Muscle layer of colon (tissue), 2 donors: ENCODE measurements at regions not wholly inside any gene's neighbourhood (a gene's known extent, or its start where the extent isn't known, plus 50 kb on each side); places are given as distances from the start of the nearest gene placed in this dataset.

Experiments
- H3K27ac ChIP-seq: one replicate; pipeline ENCODE4 v1.7.0; 2013; ENCODE audit warnings: low read depth, mild to moderate bottlenecking, low read length, moderate library complexity
- H3K27me3 ChIP-seq, 2 donors: one replicate each; pipeline ENCODE4 v1.7.0; 2013; ENCODE audit warnings: low read length in 2 of 2, mild to moderate bottlenecking in 2 of 2; ENCODE audit not compliant: insufficient read depth in 2 of 2, control insufficient read depth in 1 of 2
- H3K36me3 ChIP-seq: one replicate; pipeline ENCODE4 v1.7.0; 2013; ENCODE audit warnings: mild to moderate bottlenecking, low read length; ENCODE audit not compliant: insufficient read depth
- H3K4me1 ChIP-seq: one replicate; pipeline ENCODE4 v1.7.0; 2013; ENCODE audit warnings: mild to moderate bottlenecking, low read length; ENCODE audit not compliant: insufficient read depth
- H3K4me3 ChIP-seq, 2 donors: one replicate each; pipeline ENCODE4 v1.7.0; 2013; ENCODE audit warnings: low read length in 2 of 2, low read depth in 1 of 2, mild to moderate bottlenecking in 1 of 2, moderate library complexity in 1 of 2
- H3K9ac ChIP-seq: one replicate; pipeline ENCODE4 v1.7.0; 2013; ENCODE audit warnings: low read length
- H3K9me3 ChIP-seq: one replicate; pipeline ENCODE4 v1.7.0; 2013; ENCODE audit warnings: mild to moderate bottlenecking, low read length
- donor health status: abdominal sarcoma.
- donor health status: Adenocarcinoma of cecum.

DNA sequence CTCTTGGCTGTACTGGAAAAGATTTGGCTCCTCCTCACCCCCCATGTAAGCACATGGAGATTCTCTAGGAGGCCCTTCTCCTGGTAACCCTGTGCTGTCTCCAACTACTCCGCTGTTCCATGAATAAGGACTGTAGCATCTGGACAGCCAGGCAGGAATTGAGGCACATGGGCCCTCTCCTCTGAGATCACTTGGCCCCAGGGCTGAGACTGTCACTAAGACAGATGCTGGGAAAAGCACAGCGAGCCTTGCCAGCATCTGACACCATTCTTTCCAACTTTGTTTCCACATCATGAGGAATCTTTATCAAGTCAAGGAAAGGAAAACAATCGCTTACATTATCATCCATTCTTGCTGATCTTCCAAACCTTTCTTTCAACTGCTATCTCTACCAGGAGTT is 222.6 kb upstream of the INTU start:
- Histone ChIP-seq H3K27ac (no peak overlapping the region), H3K9me3 (no peaks in the 10 kb centered on the region), H3K9ac (no peak overlapping the region), H3K36me3 (no peaks in the 10 kb centered on the region), H3K4me1 (peaks cover 14% of the 10 kb centered on the region), H3K27me3 (no peaks in the 10 kb centered on the region), H3K4me3 (no peak overlapping the region)

DNA sequence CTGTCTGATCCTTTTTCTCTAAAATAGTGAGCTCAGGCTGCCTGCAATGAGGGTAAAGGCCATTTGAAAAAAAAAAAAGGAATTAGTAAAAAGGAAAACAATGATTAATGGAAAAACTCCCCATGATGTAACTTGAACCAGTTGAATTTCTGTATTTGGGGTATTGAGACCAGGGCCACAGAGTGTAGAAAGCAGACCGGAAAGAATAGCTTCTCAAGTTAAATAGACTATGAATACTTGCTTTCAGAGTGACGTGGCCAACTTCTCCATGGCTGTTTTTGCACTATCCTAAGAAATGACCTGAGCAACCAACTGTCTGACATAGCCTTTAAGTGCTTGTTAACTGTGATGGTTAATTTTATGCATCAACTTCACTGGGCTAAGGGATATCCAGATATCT is 222.1 kb upstream of the INTU start:
- Histone ChIP-seq H3K27ac (no peak overlapping the region), H3K27me3 (no peaks in the 10 kb centered on the region), H3K9me3 (no peaks in the 10 kb centered on the region), H3K9ac (no peak overlapping the region), H3K36me3 (no peaks in the 10 kb centered on the region), H3K4me3 (no peak overlapping the region), H3K4me1 (peaks cover 14% of the 10 kb centered on the region)

DNA sequence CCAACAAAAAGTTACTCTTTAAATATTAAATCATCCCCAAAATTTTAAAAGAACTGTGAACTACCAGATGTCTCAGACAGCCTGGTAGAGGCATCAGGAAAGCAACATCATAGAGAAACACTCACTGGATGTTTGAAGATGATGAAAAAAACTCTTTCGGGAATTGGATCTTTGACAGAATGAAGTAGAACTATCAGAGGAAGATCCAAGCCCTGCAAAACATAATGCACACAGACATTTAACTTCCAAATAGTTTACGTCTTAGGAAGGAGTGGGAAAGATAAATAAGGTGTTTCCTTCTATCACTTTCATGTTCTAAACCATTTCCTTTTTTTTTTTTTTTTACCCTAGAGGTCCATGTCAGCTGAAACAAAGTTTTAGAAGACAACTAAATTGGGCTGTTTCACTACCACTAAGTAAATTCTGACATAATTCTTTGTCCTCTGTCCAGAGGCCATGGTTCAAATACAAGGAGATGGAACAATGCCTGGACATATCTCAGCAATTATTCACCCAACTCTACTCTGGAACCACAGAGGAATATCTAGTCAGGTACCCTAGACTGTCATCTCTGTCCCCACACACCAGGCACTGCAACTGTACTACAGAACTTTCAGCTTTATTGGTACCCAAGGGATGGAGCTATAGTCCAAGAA is 217.7 kb upstream of the INTU start:
- H3K4me1 ChIP-seq = peaks cover 23% of the 10 kb centered on the region
- H3K27me3 ChIP-seq = no peaks in the 10 kb centered on the region
- no peak overlapping the region for H3K9ac ChIP-seq
- H3K36me3 ChIP-seq = no peaks in the 10 kb centered on the region
- H3K9me3 ChIP-seq = no peaks in the 10 kb centered on the region
- H3K4me3 ChIP-seq = no peak overlapping the region
- no peak overlapping the region for H3K27ac ChIP-seq

DNA sequence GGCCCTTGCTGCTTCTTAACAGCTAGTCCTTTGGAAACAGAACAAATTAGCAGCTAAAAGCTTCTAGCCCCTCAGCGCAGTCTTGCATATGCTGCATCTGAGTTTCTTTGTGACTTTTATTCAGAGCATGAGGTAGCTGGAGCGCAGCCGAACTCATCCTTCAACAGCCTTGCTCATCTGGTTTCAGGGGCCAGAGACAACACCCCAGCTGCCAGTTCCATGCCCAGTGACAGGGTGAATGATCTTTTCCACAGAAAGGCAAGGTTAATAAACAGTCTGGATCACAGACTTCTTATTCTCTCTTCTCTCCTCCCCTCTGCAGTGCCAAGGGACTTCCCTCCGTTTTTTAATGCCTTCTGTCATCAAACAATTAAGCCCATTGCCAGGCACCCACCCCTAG is 216.6 kb upstream of the INTU start:
- H3K4me3 ChIP-seq = no peak overlapping the region
- no peaks in the 10 kb centered on the region for H3K9me3 ChIP-seq
- H3K27ac ChIP-seq = no peak overlapping the region
- H3K27me3 ChIP-seq = no peaks in the 10 kb centered on the region
- no peaks in the 10 kb centered on the region for H3K36me3 ChIP-seq
- H3K4me1 ChIP-seq = peaks cover 23% of the 10 kb centered on the region
- no peak overlapping the region for H3K9ac ChIP-seq

DNA sequence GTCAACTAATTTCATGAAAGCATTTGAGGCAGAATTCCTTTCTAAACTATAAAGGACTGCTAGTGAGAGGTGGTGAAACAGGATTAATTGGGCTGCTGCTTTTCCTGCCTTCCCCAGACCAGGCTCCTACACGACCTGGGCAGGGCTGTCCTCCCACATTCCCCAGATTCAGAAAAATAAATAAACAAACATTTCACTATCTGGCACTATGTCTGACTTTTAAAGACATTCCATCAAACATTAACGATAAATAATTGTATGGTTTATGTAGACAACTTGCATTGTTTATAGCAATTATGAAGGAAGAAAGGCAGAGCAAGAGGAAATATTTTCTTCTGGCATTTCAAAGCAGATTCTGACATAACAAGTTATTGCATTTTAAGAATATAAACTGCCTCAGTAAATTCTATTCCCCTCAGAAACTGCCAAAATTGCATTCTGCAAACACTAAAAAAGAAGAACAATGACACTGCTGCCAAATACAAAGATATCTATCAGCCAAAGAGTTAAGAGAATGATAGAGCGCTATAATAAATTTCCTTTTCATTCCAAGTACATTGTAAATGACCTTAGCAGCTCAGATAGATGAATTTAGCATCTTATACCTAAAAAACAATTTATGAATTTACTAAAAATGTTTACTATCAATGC is 214.7 kb upstream of the INTU start:
- Histone ChIP-seq H3K9ac (no peak overlapping the region), H3K36me3 (no peaks in the 10 kb centered on the region), H3K4me3 (no peak overlapping the region), H3K27me3 (no peaks in the 10 kb centered on the region), H3K9me3 (no peaks in the 10 kb centered on the region), H3K27ac (no peak overlapping the region), H3K4me1 (peaks cover 18% of the 10 kb centered on the region)

DNA sequence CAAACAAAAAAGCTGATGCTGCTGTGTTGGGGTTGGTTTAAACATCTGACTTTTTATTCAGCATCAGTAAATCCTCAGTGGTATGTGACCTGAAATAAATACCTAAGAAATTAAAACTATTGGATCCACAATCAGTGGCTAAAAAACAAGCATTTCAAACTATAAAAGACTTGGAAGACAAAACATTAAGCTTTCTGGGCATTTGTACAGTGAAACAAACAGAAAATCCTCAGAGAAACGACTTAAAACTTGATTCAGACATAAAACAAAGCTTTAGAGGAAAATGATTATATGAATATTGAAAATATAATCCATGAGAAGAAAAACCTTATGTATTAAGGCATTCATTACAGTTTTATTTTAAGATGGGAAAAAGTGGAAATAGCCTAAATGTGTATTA is 213.3 kb upstream of the INTU start:
- no peak overlapping the region for H3K9ac ChIP-seq
- H3K9me3 ChIP-seq = no peaks in the 10 kb centered on the region
- no peaks in the 10 kb centered on the region for H3K27me3 ChIP-seq
- no peak overlapping the region for H3K27ac ChIP-seq
- H3K4me1 ChIP-seq = peaks cover 14% of the 10 kb centered on the region
- no peaks in the 10 kb centered on the region for H3K36me3 ChIP-seq
- no peak overlapping the region for H3K4me3 ChIP-seq

DNA sequence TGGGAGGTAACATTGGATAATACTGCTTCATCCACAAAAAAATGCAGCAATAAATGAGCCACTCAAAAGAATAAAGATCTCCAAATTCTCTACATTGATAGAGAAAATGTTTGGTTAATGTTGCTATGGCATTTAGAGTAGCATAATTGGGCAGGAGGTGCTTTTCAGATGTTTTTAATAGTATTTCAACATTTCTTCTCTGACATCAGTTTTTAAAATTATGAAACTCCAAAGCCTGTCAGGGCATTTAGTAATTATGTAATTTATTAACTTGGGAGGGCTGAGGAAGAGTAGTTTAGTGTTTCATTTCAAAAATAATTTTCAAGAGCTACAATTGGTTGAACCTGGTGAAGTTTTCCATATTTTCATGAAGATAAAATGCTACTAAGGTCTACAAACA is 211.3 kb upstream of the INTU start:
- H3K4me3 ChIP-seq = no peak overlapping the region
- H3K9me3 ChIP-seq = no peaks in the 10 kb centered on the region
- no peak overlapping the region for H3K9ac ChIP-seq
- peaks cover 12% of the 10 kb centered on the region for H3K4me1 ChIP-seq
- no peaks in the 10 kb centered on the region for H3K36me3 ChIP-seq
- no peaks in the 10 kb centered on the region for H3K27me3 ChIP-seq
- H3K27ac ChIP-seq = no peak overlapping the region

DNA sequence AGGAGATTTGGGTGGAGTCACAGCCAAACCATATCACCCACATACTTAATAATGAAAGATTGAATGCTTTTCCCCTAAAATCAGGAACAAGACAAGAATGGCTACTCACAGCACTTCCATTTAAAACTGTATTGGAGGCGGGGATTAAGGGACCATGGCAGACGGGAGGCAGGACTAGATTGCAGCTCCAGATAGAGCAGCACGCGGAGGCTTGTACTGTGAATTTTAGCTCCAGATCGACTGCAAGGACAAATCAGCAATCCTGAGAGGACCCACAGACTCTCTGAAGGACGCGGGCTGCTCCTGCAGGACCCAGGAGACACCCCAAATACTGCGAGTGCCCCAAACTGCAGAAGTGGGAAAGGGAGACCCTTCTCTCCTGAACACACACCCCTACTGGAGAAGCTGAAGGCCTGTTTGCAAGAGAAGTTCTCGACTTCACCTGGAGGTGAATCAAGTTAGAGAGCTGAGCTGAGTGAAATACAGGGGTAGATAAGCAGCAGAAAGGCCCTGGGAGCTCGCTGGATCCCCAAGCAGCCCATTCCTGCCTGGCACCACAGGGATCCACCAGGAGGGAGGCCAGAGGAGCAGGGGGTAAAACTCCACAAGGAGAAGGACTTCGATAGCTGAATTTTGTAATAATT is 207.4 kb upstream of the INTU start:
- Histone ChIP-seq H3K9me3 (no peaks in the 10 kb centered on the region), H3K27me3 (no peaks in the 10 kb centered on the region), H3K4me3 (no peak overlapping the region), H3K36me3 (no peaks in the 10 kb centered on the region), H3K27ac (no peak overlapping the region), H3K9ac (no peak overlapping the region), H3K4me1 (peaks cover 4% of the 10 kb centered on the region)

DNA sequence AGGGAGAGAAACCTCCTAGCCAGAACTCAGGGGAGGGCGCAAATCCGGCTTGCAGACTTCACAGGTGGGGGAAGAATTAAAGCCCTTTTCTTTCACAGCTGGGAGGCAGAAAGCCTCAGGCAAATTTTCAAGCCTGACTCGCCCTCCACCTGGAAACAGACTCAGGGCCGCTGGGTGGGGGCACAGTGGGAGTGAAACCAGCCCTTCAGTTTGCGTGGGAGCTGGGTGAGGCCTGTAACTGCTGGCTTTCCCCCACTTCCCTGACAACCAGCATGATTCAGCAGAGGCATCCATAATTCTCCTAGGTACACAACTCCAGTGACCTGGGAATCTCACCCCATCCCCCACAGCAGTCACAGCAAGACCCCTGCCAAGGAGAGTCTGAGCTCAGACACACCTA is 206.9 kb upstream of the INTU start:
- Histone ChIP-seq H3K4me1 (peaks cover 4% of the 10 kb centered on the region), H3K9ac (no peak overlapping the region), H3K27me3 (no peaks in the 10 kb centered on the region), H3K9me3 (no peaks in the 10 kb centered on the region), H3K4me3 (no peak overlapping the region), H3K36me3 (no peaks in the 10 kb centered on the region), H3K27ac (no peak overlapping the region)

DNA sequence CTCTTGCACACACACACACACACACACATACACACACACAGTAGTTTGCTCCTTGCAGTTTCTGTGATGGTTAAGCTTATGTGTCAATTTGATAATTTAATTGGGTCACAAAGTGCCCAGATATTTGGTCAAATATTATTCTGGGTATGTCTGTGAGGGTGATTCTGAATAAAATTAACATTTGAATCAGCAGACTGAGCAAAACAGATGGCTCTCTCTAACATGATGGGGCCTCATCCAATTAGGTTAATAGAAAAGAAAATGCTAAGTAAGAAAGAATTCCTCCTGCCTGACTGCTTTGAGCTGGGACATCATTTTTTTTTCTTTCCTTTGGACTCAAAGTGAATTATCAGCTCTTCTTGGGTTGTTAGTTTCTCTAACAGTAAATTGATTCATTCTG is 191.2 kb upstream of the INTU start:
- no peaks in the 10 kb centered on the region for H3K36me3 ChIP-seq
- peaks cover 5% of the 10 kb centered on the region for H3K4me1 ChIP-seq
- H3K4me3 ChIP-seq = no peak overlapping the region
- no peaks in the 10 kb centered on the region for H3K9me3 ChIP-seq
- H3K9ac ChIP-seq = no peak overlapping the region
- no peak overlapping the region for H3K27ac ChIP-seq
- H3K27me3 ChIP-seq = no peaks in the 10 kb centered on the region

DNA sequence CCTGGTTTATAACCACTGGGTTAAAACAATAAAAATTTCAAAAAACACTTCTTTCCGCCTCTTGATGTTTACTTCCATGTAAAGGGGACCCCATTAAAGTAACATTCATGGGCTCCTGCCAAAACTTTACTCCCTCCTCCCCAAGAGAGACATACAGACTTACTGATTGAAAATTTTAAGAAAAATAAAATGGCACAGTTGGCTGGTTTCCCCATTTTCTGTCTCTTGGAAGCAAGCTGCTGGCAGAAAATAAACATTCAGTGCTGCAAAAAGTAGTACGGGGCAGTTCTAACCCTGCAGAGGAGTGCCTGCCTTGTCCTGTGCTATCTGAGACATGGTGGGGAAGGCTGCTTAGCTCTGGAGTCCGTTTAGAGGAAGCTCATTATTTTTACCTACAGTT is 187.3 kb upstream of the INTU start:
- Histone ChIP-seq H3K27me3 (no peaks in the 10 kb centered on the region), H3K9ac (no peak overlapping the region), H3K36me3 (no peaks in the 10 kb centered on the region), H3K27ac (no peak overlapping the region), H3K9me3 (no peaks in the 10 kb centered on the region), H3K4me3 (no peak overlapping the region), H3K4me1 (peaks cover 8% of the 10 kb centered on the region)

DNA sequence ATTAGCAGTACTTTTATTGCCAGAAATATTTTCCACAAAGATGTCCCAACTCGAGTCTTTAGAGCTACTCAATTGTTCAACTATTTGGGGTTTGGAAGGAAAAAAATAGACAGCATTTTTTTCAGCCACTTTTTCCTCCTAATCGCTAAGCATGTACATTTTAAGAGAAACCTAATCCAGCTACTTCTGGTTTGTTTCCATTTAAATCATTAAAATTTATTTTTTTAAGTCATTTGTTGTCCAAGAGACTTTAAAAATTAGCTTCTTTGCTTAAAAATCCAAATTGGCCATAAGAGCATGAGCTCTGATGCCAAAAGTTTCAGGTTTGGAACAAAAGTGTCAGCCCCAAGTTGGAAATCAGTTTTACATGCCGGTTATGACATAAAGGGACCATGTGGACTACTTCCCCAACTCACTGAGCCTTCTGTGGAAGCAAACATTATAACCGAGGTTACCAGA is 186.3 kb upstream of the INTU start:
- H3K4me1 ChIP-seq = peaks cover 8% of the 10 kb centered on the region
- no peaks in the 10 kb centered on the region for H3K9me3 ChIP-seq
- no peaks in the 10 kb centered on the region for H3K27me3 ChIP-seq
- H3K27ac ChIP-seq = no peak overlapping the region
- no peaks in the 10 kb centered on the region for H3K36me3 ChIP-seq
- no peak overlapping the region for H3K4me3 ChIP-seq
- H3K9ac ChIP-seq = no peak overlapping the region
